Ascending aorta (tissue), 2 donors: ENCODE measurements at regions not wholly inside any gene's neighbourhood (a gene's known extent, or its start where the extent isn't known, plus 50 kb on each side); places are given as distances from the start of the nearest gene placed in this dataset.

Source experiments
- DNase-seq, 2 donors: peaks; one replicate each; pipeline ENCODE4 v3.0.0-alpha.2; 2019; ENCODE audit warnings: low spot score in 2 of 2
- H3K27ac ChIP-seq, 2 donors: fragments of 200-600 bp; sonication (generic); one replicate each; pipeline ENCODE4 v1.5.1; 2016 to 2017; ENCODE audit warnings: mild to moderate bottlenecking in 1 of 2
- H3K27me3 ChIP-seq: fragments of 200-600 bp; sonication (generic); one replicate; pipeline ENCODE4 v1.5.1; 2017
- H3K36me3 ChIP-seq, 2 donors: fragments of 200-600 bp; sonication (generic); one replicate each; pipeline ENCODE4 v1.5.1; 2016
- H3K4me1 ChIP-seq, 2 donors: fragments of 200-600 bp; sonication (generic); one replicate each; pipeline ENCODE4 v1.5.1; 2016 to 2017; ENCODE audit warnings: mild to moderate bottlenecking in 1 of 2
- H3K4me3 ChIP-seq, 2 donors: fragments of 200-600 bp; sonication (generic); one replicate each; pipeline ENCODE4 v1.5.1; 2016 to 2017; ENCODE audit warnings: mild to moderate bottlenecking in 1 of 2
- H3K9me3 ChIP-seq, 2 donors: fragments of 200-600 bp; sonication (generic); one replicate each; pipeline ENCODE4 v1.5.1; 2016
- CTCF ChIP-seq, 3 experiments: fragments of 200-600 bp in 2 of 3; fragments of 450-650 bp in 1 of 3; sonication (generic) in 2 of 3; IDR thresholded peaks; one replicate each; pipeline ENCODE4 v1.5.1; 2016 to 2019; ENCODE audit warnings: antibody characterized with exemption in 3 of 3, mild to moderate bottlenecking in 1 of 3, moderate library complexity in 1 of 3
- intact Hi-C: fragments of 100-400 bp; cut with DNase I; formaldehyde crosslinking; loops from one replicate; pipeline ENCODE4 v1.15.1; 2023

- intact Hi-C loops, result no loop called here
- Histone ChIP-seq H3K27ac (no peak overlapping the region), H3K27me3 (no peaks in the 10 kb centered on the region), H3K9me3 (no peaks in the 10 kb centered on the region), H3K4me1 (no peaks in the 10 kb centered on the region), H3K36me3 (no peaks in the 10 kb centered on the region), H3K4me3 (no peak overlapping the region)
- no peak for TF ChIP-seq CTCF (IDR thresholded peaks at IDR 0.05)
- DNase-seq, result no peak
Observed at GRCh38 chr13:97866346-97866745, 87.1 kb upstream of the IPO5 start.

GRCh38 chr13:97866751-97867150 lies 86.7 kb upstream of the IPO5 start:
- intact Hi-C loops, result no loop called here
- no peaks in the 10 kb centered on the region for H3K36me3 ChIP-seq
- H3K4me1 ChIP-seq, result no peaks in the 10 kb centered on the region
- H3K27ac ChIP-seq, result no peak overlapping the region
- H3K27me3 ChIP-seq, result no peaks in the 10 kb centered on the region
- H3K9me3 ChIP-seq, result no peaks in the 10 kb centered on the region
- no peak for TF ChIP-seq CTCF (IDR thresholded peaks at IDR 0.05)
- H3K4me3 ChIP-seq, result no peak overlapping the region
- no peak for DNase-seq

- H3K9me3 ChIP-seq, result no peaks in the 10 kb centered on the region
- no peaks in the 10 kb centered on the region for H3K27me3 ChIP-seq
- H3K27ac ChIP-seq, result no peak overlapping the region
- DNase-seq, result no peak
- H3K4me3 ChIP-seq, result no peak overlapping the region
- H3K4me1 ChIP-seq, result no peaks in the 10 kb centered on the region
- H3K36me3 ChIP-seq, result no peaks in the 10 kb centered on the region
- intact Hi-C loops, result no loop called here
- no peak for TF ChIP-seq CTCF (IDR thresholded peaks at IDR 0.05)
Observed at GRCh38 chr13:97873398-97873797, 80.1 kb upstream of the IPO5 start.

- Histone ChIP-seq H3K27me3 (no peaks in the 10 kb centered on the region), H3K4me3 (no peak overlapping the region), H3K9me3 (no peaks in the 10 kb centered on the region), H3K27ac (no peak overlapping the region), H3K36me3 (no peaks in the 10 kb centered on the region), H3K4me1 (no peaks in the 10 kb centered on the region)
- intact Hi-C loops, result no loop called here
- no peak for TF ChIP-seq CTCF (IDR thresholded peaks at IDR 0.05)
- DNase-seq, result no peak
Observed at GRCh38 chr13:97875218-97875617, 78.3 kb upstream of the IPO5 start.

GRCh38 chr13:97875911-97876310 lies 77.6 kb upstream of the IPO5 start:
- no peaks in the 10 kb centered on the region for H3K27me3 ChIP-seq
- no peaks in the 10 kb centered on the region for H3K4me1 ChIP-seq
- H3K36me3 ChIP-seq, result no peaks in the 10 kb centered on the region
- H3K27ac ChIP-seq, result no peak overlapping the region
- no peaks in the 10 kb centered on the region for H3K9me3 ChIP-seq
- H3K4me3 ChIP-seq, result no peak overlapping the region
- TF ChIP-seq CTCF (IDR thresholded peaks at IDR 0.05), result no peak
- no peak for DNase-seq
- intact Hi-C loops, result no loop called here
